ENCODE measurements at regions not wholly inside any gene's neighbourhood (a gene's known extent, or its start where the extent isn't known, plus 50 kb on each side); places are given as distances from the start of the nearest gene placed in this dataset.

DNA sequence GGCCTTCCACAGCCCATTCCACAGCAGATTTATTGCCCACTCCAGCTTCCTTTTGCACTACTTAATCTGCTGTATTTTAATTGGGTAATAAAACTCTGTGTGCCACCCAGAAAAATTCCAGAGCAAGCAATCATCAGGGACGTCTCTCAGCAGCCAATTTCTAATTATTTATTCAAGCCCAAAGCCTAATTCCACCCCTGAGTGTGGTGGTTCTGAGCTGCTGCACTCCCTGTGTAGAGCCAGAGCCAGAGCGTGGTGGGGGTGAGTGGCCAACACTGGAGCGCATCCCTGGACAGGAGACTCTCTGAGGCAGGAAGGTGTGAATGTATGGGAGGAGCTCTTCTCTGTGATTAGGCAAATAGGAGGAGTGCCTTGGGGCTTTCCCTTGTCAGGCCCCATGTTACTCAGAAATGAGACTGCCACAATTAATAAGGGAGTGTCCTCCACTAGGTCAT is 66.1 kb downstream of the CD24 start:
- Histone ChIP-seq H3K27me3 (ENCODE audit: control insufficient read depth, insufficient read depth, low read length) (no peaks in the 10 kb centered on the region), H3K36me3 (ENCODE audit: control insufficient read depth in 2 of 3, insufficient read depth in 3 of 3, low read length in 3 of 3) (no peaks in the 10 kb centered on the region), H3K9me3 (ENCODE audit: control insufficient read depth in 2 of 3, insufficient read depth in 1 of 3, low read length in 3 of 3) (no peaks in the 10 kb centered on the region), H3K9ac (ENCODE audit: low read length in 3 of 3) (no peak overlapping the region), H3K4me1 (ENCODE audit: control insufficient read depth in 2 of 3, insufficient read depth in 2 of 3, low read depth in 1 of 3, low read length in 3 of 3) (peaks cover 0 to 3% (median 0%) of the 10 kb centered on the region in 3 donors), H3K27ac (ENCODE audit: low read depth in 2 of 2, low read length in 2 of 2) (peak overlapping the region; percentile 34 to 48), H3K4me3 (ENCODE audit: low read length in 3 of 3) (no peak overlapping the region)
- intact Hi-C loops (cut with DNase I): no loop called here
- DNase-seq (peak; percentile 60 to 88 (median 82)), FAIRE-seq (no peak)
- TF ChIP-seq, protein P1, sequence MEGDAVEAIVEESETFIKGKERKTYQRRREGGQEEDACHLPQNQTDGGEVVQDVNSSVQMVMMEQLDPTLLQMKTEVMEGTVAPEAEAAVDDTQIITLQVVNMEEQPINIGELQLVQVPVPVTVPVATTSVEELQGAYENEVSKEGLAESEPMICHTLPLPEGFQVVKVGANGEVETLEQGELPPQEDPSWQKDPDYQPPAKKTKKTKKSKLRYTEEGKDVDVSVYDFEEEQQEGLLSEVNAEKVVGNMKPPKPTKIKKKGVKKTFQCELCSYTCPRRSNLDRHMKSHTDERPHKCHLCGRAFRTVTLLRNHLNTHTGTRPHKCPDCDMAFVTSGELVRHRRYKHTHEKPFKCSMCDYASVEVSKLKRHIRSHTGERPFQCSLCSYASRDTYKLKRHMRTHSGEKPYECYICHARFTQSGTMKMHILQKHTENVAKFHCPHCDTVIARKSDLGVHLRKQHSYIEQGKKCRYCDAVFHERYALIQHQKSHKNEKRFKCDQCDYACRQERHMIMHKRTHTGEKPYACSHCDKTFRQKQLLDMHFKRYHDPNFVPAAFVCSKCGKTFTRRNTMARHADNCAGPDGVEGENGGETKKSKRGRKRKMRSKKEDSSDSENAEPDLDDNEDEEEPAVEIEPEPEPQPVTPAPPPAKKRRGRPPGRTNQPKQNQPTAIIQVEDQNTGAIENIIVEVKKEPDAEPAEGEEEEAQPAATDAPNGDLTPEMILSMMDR (IDR thresholded peaks at IDR 0.05; ENCODE audit: borderline replicate concordance, extremely low read depth, insufficient read depth): no peak

DNA sequence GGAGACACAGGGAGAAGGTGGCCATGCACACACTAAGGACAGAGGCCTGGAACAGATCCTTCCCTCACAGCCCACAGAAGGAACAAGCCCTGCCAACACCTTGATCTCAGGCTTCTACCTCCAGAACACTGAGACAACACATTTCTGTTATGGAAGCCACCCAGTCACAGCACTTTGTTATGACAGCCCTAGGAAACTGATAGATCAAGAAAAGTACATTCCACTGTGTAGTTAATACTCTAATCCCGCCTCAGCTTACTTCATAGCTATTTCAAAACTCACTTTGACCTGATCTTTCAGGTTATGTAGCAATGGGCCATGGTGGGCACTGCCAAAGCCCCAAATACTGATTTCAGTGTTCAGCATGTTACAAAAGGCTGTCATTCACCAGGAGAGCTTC is 66.8 kb downstream of the CD24 start:
- no peak overlapping the region for H3K4me3 ChIP-seq (ENCODE audit: low read length in 3 of 3)
- intact Hi-C loops (cut with DNase I): no loop called here
- no peak for DNase-seq
- H3K9me3 ChIP-seq (ENCODE audit: control insufficient read depth in 2 of 3, insufficient read depth in 1 of 3, low read length in 3 of 3): no peaks in the 10 kb centered on the region
- peaks cover 0 to 3% (median 0%) of the 10 kb centered on the region in 3 donors for H3K4me1 ChIP-seq (ENCODE audit: control insufficient read depth in 2 of 3, insufficient read depth in 2 of 3, low read depth in 1 of 3, low read length in 3 of 3)
- H3K27ac ChIP-seq (ENCODE audit: low read depth in 2 of 2, low read length in 2 of 2): peak overlapping the region; percentile 34 to 37
- TF ChIP-seq, protein P1 (IDR thresholded peaks at IDR 0.05; ENCODE audit: borderline replicate concordance, extremely low read depth, insufficient read depth): no peak
- no peak overlapping the region for H3K9ac ChIP-seq (ENCODE audit: low read length in 3 of 3)
- no peaks in the 10 kb centered on the region for H3K36me3 ChIP-seq (ENCODE audit: control insufficient read depth in 2 of 3, insufficient read depth in 3 of 3, low read length in 3 of 3)
- no peaks in the 10 kb centered on the region for H3K27me3 ChIP-seq (ENCODE audit: control insufficient read depth, insufficient read depth, low read length)
- FAIRE-seq: no peak

DNA sequence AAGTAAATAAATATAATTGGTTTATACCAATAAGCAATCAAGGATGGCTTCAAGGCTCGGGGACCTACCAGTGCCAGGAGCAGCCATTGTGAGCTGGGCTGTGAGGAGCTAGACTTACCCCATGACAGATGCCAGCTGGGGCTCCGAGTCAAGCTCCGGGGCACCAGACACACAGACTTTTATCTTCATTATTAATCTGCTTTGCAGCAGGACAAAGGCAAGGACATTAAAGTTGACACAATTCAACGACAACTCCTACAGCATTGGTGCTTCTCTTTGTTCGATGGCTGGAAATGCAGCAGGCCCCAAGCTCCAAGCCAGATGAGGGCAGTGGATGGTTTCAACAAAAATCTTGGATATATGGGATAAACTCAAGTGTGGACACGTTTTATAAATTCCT is 68.3 kb downstream of the CD24 start:
- FAIRE-seq (no peak), DNase-seq (no peak)
- H3K4me3 ChIP-seq (ENCODE audit: low read length in 3 of 3): no peak overlapping the region
- H3K36me3 ChIP-seq (ENCODE audit: control insufficient read depth in 2 of 3, insufficient read depth in 3 of 3, low read length in 3 of 3): no peaks in the 10 kb centered on the region
- no peak overlapping the region for H3K27ac ChIP-seq (ENCODE audit: low read depth in 2 of 2, low read length in 2 of 2)
- H3K4me1 ChIP-seq (ENCODE audit: control insufficient read depth in 2 of 3, insufficient read depth in 2 of 3, low read depth in 1 of 3, low read length in 3 of 3): peaks cover 0 to 3% (median 0%) of the 10 kb centered on the region in 3 donors
- peak overlapping the region in 1 of 3 donors; percentile 3 for H3K9ac ChIP-seq (ENCODE audit: low read length in 3 of 3)
- peaks cover 0 to 7% (median 0%) of the 10 kb centered on the region in 3 donors for H3K9me3 ChIP-seq (ENCODE audit: control insufficient read depth in 2 of 3, insufficient read depth in 1 of 3, low read length in 3 of 3)
- TF ChIP-seq, protein P1 (IDR thresholded peaks at IDR 0.05; ENCODE audit: borderline replicate concordance, extremely low read depth, insufficient read depth): no peak
- intact Hi-C loops (cut with DNase I): no loop called here
- H3K27me3 ChIP-seq (ENCODE audit: control insufficient read depth, insufficient read depth, low read length): no peaks in the 10 kb centered on the region

DNA sequence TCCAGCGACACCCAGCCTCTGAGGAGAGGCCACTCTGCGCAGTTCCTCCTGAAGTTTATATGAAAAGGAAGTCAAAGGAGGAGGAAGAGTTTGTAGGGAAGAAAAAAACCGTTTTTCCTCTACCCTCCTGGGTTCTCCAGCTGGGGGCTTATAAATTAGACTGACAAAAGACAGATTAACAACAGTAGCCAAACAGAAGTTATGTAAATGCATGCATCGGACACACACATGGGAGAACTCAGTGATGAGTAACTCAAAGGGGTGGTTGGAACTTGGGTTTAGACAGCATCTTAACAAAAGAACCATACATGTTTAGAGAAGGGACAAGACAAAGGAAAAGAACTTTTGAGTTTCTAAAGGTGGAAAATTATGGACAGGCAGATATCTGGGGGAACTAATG is 71.2 kb downstream of the CD24 start:
- H3K36me3 ChIP-seq (ENCODE audit: control insufficient read depth in 2 of 3, insufficient read depth in 3 of 3, low read length in 3 of 3): no peaks in the 10 kb centered on the region
- no peak overlapping the region for H3K4me3 ChIP-seq (ENCODE audit: low read length in 3 of 3)
- no peak overlapping the region for H3K27ac ChIP-seq (ENCODE audit: low read depth in 2 of 2, low read length in 2 of 2)
- TF ChIP-seq, protein P1 (IDR thresholded peaks at IDR 0.05; ENCODE audit: borderline replicate concordance, extremely low read depth, insufficient read depth): no peak
- FAIRE-seq (no peak), DNase-seq (no peak)
- H3K27me3 ChIP-seq (ENCODE audit: control insufficient read depth, insufficient read depth, low read length): no peaks in the 10 kb centered on the region
- peaks cover 0 to 3% (median 0%) of the 10 kb centered on the region in 3 donors for H3K4me1 ChIP-seq (ENCODE audit: control insufficient read depth in 2 of 3, insufficient read depth in 2 of 3, low read depth in 1 of 3, low read length in 3 of 3)
- H3K9ac ChIP-seq (ENCODE audit: low read length in 3 of 3): no peak overlapping the region
- peaks cover 0 to 11% (median 0%) of the 10 kb centered on the region in 3 donors for H3K9me3 ChIP-seq (ENCODE audit: control insufficient read depth in 2 of 3, insufficient read depth in 1 of 3, low read length in 3 of 3)
- intact Hi-C loops (cut with DNase I): no loop called here

Measured in kidney (tissue), 13 donors.